SK-N-SH (cell line): ENCODE measurements at regions not wholly inside any gene's neighbourhood (a gene's known extent, or its start where the extent isn't known, plus 50 kb on each side); places are given as distances from the start of the nearest gene placed in this dataset.

Experiments
- CTCF ChIA-PET: fragments of 300-600, 350-600 bp; formaldehyde crosslinking; extraction: SDS; loops from one replicate; lab custom pipeline; 2021; lab: Yijun Ruan, JAX
- POLR2A ChIA-PET: fragments of 350-600 bp; sonication (Branson Sonifier 250); formaldehyde crosslinking; extraction: SDS; loops from one replicate; lab custom pipeline; 2020; ENCODE audit warnings: antibody characterized with exemption, inconsistent platforms; lab: Yijun Ruan, JAX
- DNase-seq: peaks from one replicate; pipeline ENCODE4 v3.0.0; 2012
- H2AFZ ChIP-seq: fragments of 200-600 bp; sonication (generic); 2 replicates; pipeline ENCODE4 v1.8.1; 2016; ENCODE audit warnings: antibody characterized with exemption, mild to moderate bottlenecking, low read depth
- H3F3A ChIP-seq: fragments of 200-600 bp; sonication (generic); replicated peaks from 2 replicates; pipeline ENCODE3; 2016; ENCODE audit warnings: antibody characterized with exemption, mild to moderate bottlenecking; ENCODE audit not compliant: insufficient read depth
- H3K27ac ChIP-seq, 2 experiments: fragments of 200-500 bp in 1 of 2; fragments of 200-600 bp in 1 of 2; sonication (Bioruptor generic) in 1 of 2; sonication (generic), shearing (Covaris generic) in 1 of 2; 2 replicates each; pipeline versions ENCODE4 v1.5.1 to v1.6.1; 2014 to 2016; ENCODE audit warnings: low read depth in 2 of 2, inconsistent platforms in 1 of 2, low read length in 1 of 2, mild to moderate bottlenecking in 1 of 2, mixed read lengths in 1 of 2
- H3K27me3 ChIP-seq: fragments of 200-600 bp; sonication (generic), shearing (Covaris generic); 2 replicates; pipeline ENCODE4 v1.6.1; 2016; ENCODE audit warnings: mixed run types; ENCODE audit not compliant: insufficient read depth
- H3K36me3 ChIP-seq, 2 experiments: fragments of 200-500 bp in 1 of 2; fragments of 200-600 bp in 1 of 2; sonication (Bioruptor generic) in 1 of 2; sonication (generic) in 1 of 2; replicated peaks in 1 of 2; 2 replicates each; pipeline versions ENCODE3 to v1.5.1; 2014 to 2016; ENCODE audit warnings: low read length in 1 of 2, mild to moderate bottlenecking in 1 of 2; ENCODE audit not compliant: insufficient read depth in 2 of 2, control insufficient read depth in 1 of 2
- H3K4me1 ChIP-seq, 2 experiments: fragments of 200-500 bp in 1 of 2; fragments of 200-600 bp in 1 of 2; sonication (Bioruptor generic) in 1 of 2; sonication (generic), shearing (Covaris generic) in 1 of 2; 2 replicates each; pipeline versions ENCODE4 v1.5.1 to v1.6.1; 2014 to 2016; ENCODE audit warnings: low read depth in 1 of 2, low read length in 1 of 2, mixed run types in 1 of 2; ENCODE audit not compliant: insufficient read depth in 2 of 2, control insufficient read depth in 1 of 2
- H3K4me2 ChIP-seq: fragments of 200-600 bp; sonication (generic), shearing (Covaris generic); 2 replicates; pipeline ENCODE4 v1.6.1; 2017; ENCODE audit warnings: mixed run types
- H3K4me3 ChIP-seq, 2 experiments: fragments of 200-500 bp in 1 of 2; fragments of 200-600 bp in 1 of 2; sonication (Bioruptor generic) in 1 of 2; sonication (generic), shearing (Covaris generic) in 1 of 2; 2 replicates each; pipeline versions ENCODE4 v1.5.1 to v1.8.1; 2014 to 2016; ENCODE audit warnings: low read depth in 2 of 2, inconsistent platforms in 1 of 2, low read length in 1 of 2, mild to moderate bottlenecking in 1 of 2, mixed read lengths in 1 of 2, moderate library complexity in 1 of 2
- H3K79me2 ChIP-seq: fragments of 200-600 bp; sonication (generic); 2 replicates; pipeline ENCODE4 v1.8.1; 2017; ENCODE audit warnings: mild to moderate bottlenecking; ENCODE audit not compliant: insufficient read depth
- H3K9ac ChIP-seq: fragments of 200-600 bp; sonication (generic); 2 replicates; pipeline ENCODE4 v1.6.1; 2017; ENCODE audit warnings: mixed run types
- H3K9me2 ChIP-seq: fragments of 200-600 bp; sonication (generic); 2 replicates; pipeline ENCODE4 v1.6.1; 2017; ENCODE audit warnings: mixed run types
- H3K9me3 ChIP-seq: fragments of 200-600 bp; sonication (generic); 2 replicates; pipeline ENCODE4 v1.6.1; 2017; ENCODE audit warnings: mixed run types, mild to moderate bottlenecking, moderate library complexity
- H4K20me1 ChIP-seq: fragments of 200-600 bp; sonication (generic); 2 replicates; pipeline ENCODE4 v1.6.1; 2017; ENCODE audit warnings: mild to moderate bottlenecking, mixed run types; ENCODE audit not compliant: insufficient read depth
- EP300 ChIP-seq, 2 experiments: IDR thresholded peaks; 2 replicates each; pipeline versions ENCODE4 v1.4.0 to v1.6.1; 2012; ENCODE audit warnings: borderline replicate concordance in 1 of 2, low read depth in 1 of 2, low read length in 1 of 2
- JUND ChIP-seq: IDR thresholded peaks from 2 replicates; pipeline ENCODE4 v1.4.0; 2012
- MXI1 ChIP-seq: IDR thresholded peaks from 2 replicates; pipeline ENCODE4 v1.6.1; 2012; ENCODE audit warnings: mild to moderate bottlenecking, low read depth, low read length, improper control_type of control experiment
- NFIC ChIP-seq: IDR thresholded peaks from 2 replicates; pipeline ENCODE4 v1.4.0; 2012; ENCODE audit warnings: borderline replicate concordance
- NRF1 ChIP-seq: IDR thresholded peaks from 2 replicates; pipeline ENCODE4 v1.6.1; 2012; ENCODE audit warnings: low read depth, mild to moderate bottlenecking, low read length
- POLR2AphosphoS5 ChIP-seq: IDR thresholded peaks from 2 replicates; pipeline ENCODE4 v1.6.1; 2012; ENCODE audit warnings: low read depth, low read length
- RXRA ChIP-seq: IDR thresholded peaks from 2 replicates; pipeline ENCODE4 v1.4.0; 2012; ENCODE audit warnings: low read depth, mild to moderate bottlenecking, borderline replicate concordance
- SIN3A ChIP-seq: IDR thresholded peaks from 2 replicates; pipeline ENCODE4 v1.6.1; 2012; ENCODE audit warnings: low read depth, mild to moderate bottlenecking, low read length, moderate library complexity, borderline replicate concordance
- TCF12 ChIP-seq: IDR thresholded peaks from 2 replicates; pipeline ENCODE4 v1.4.0; 2012
- TEAD4 ChIP-seq: IDR thresholded peaks from 2 replicates; pipeline ENCODE4 v1.4.0; 2012; ENCODE audit warnings: mild to moderate bottlenecking, borderline replicate concordance; ENCODE audit not compliant: insufficient read depth
- WGBS: methylation state at CpG from one replicate; pipeline ENCODE4 v1.1.6; 2017; ENCODE audit warnings: low lambda C conversion rate; 5-methylcytosine and 5-hydroxymethylcytosine counted together
- TF ChIP-seq, protein P1 (sequence below): IDR thresholded peaks from 2 replicates; pipeline ENCODE4 v1.4.0; 2012; ENCODE audit warnings: low read depth, borderline replicate concordance
- TF ChIP-seq, protein P2 (sequence below): IDR thresholded peaks from 2 replicates; pipeline ENCODE4; 2012

DNA sequence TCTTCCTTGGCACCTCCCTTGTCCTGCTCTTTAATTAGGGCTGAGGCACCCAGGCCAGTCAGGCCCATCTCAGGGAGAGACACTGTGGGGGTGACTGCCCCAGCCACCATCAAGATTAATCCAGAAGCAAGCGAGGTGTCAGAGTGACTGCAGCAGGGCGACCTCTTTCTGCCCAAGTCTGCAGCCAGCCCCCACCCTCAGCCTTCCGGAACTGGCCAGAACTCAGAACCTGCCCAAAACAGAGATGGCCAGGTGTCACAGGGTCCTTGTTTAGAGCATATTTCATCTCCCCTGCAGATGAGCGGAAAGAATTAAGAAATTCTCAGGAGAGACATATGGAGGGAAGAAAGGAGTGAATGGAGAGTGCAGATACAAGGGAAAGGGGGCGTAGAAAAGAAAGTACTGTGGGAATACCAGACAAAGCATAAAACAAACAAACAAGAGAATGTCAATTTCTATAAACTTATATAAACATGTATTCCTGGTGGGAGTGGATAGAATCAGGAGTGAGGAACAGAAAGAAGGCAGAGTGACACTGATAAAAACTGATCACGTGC is 188.8 kb upstream of the NRP1 start (continued):
- TF ChIP-seq, protein P1, sequence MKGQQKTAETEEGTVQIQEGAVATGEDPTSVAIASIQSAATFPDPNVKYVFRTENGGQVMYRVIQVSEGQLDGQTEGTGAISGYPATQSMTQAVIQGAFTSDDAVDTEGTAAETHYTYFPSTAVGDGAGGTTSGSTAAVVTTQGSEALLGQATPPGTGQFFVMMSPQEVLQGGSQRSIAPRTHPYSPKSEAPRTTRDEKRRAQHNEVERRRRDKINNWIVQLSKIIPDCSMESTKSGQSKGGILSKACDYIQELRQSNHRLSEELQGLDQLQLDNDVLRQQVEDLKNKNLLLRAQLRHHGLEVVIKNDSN: no peak

DNA sequence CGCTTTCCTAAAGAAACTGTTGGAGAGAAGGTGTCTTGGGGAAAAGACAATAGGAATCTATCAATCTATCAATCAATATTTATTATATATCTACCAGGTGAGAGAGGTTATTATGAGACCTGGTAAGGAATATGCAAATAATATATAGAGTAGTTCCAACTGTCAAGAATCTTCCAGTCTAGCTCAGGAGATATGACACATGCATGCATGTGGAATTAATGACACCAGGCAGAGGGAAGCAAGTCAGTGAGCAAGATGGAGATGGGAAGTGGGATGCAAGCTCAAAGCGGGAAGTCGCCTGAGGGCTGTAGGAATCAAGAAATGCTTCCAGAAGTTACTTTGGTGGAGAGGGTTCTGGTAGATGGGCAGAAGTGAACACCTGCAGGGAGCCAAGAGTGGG is 187.4 kb upstream of the NRP1 start:
- TF ChIP-seq, protein P2, sequence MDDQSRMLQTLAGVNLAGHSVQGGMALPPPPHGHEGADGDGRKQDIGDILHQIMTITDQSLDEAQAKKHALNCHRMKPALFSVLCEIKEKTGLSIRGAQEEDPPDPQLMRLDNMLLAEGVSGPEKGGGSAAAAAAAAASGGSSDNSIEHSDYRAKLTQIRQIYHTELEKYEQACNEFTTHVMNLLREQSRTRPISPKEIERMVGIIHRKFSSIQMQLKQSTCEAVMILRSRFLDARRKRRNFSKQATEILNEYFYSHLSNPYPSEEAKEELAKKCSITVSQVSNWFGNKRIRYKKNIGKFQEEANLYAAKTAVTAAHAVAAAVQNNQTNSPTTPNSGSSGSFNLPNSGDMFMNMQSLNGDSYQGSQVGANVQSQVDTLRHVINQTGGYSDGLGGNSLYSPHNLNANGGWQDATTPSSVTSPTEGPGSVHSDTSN: no peak
- TF ChIP-seq NRF1 (no peak), SIN3A (no peak), MXI1 (no peak), POLR2AphosphoS5 (no peak)
- H2AFZ ChIP-seq: no peak overlapping the region
- no peaks in the 10 kb centered on the region for H3K9me2 ChIP-seq
- POLR2A ChIA-PET: no interaction called here
- 96% methylated on average over 3 of the region's 3 CpGs for WGBS
- H3K27me3 ChIP-seq: no peaks in the 10 kb centered on the region
- DNase-seq: no peak
- H3K4me1 ChIP-seq: no peaks in the 10 kb centered on the region; a peak in 2 of 4 replicates
- CTCF ChIA-PET: interaction anchor here (1.1 kb wide), 1 partner anchor 20 kb away, joined by 3 read pairs; no protein-coding TSS in a partner anchor
- no peaks in the 10 kb centered on the region for H3K9me3 ChIP-seq
- H3K4me3 ChIP-seq: no peak overlapping the region
- H3K4me2 ChIP-seq: no peak overlapping the region
- no peak overlapping the region for H3K27ac ChIP-seq
- no peaks in the 10 kb centered on the region for H3F3A ChIP-seq
- H3K36me3 ChIP-seq: no peaks in the 10 kb centered on the region
- no peaks in the 10 kb centered on the region for H4K20me1 ChIP-seq
- no peak overlapping the region for H3K9ac ChIP-seq
- H3K79me2 ChIP-seq: no peaks in the 10 kb centered on the region

DNA sequence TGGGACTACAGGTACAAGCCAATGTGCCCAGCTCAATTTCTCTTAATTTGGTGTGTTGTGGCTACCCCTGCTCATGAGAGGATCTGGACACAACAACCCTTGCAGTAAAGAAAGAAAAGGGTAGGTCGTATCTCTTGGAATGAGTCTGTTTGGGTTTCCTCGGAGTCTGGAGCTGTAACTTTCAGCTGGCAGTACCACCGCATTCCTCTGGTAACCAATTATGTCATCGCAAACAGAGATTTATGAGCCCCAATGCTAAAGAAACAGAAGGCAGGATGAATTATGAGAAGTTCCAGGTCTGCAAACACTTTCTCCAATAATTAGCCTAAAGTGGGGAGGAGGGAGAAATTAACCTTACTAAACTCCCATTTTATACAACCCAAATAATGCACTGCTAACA is 186.6 kb upstream of the NRP1 start:
- no peaks in the 10 kb centered on the region for H3K79me2 ChIP-seq
- POLR2A ChIA-PET: no interaction called here
- WGBS: 49% methylated on average over 4 of the region's 4 CpGs

More for the DNA sequence above, 186.6 kb upstream of the NRP1 start:
- no peaks in the 10 kb centered on the region for H3K27me3 ChIP-seq
- CTCF ChIA-PET: interaction anchor here (1.1 kb wide), 1 partner anchor 20 kb away, joined by 3 read pairs; no protein-coding TSS in a partner anchor
- no peaks in the 10 kb centered on the region for H3K36me3 ChIP-seq
- no peaks in the 10 kb centered on the region for H3F3A ChIP-seq
- TF ChIP-seq POLR2AphosphoS5 (no peak), NFIC (peak; percentile 33; the same call in 1 of the 2 replicates), MXI1 (no peak), JUND (peak; percentile 24; the same call in 1 of the 2 replicates), RXRA (no peak), TEAD4 (no peak), TCF12 (peak; percentile 76), EP300 (IDR thresholded peaks at IDR 0.05; ENCODE audit: borderline replicate concordance in 1 of 2, low read depth in 1 of 2, low read length in 1 of 2) (peak in 1 of 2 experiments; percentile 40; a peak in 1 of 4 replicates)
- TF ChIP-seq, protein P2: peak; percentile 89
- H3K27ac ChIP-seq: no peak overlapping the region
- H3K4me3 ChIP-seq: no peak overlapping the region
- no peak overlapping the region for H3K9ac ChIP-seq
- H3K9me2 ChIP-seq: no peaks in the 10 kb centered on the region
- no peak overlapping the region for H2AFZ ChIP-seq
- H3K4me1 ChIP-seq: no peaks in the 10 kb centered on the region; a peak in 2 of 4 replicates
- no peak overlapping the region for H3K4me2 ChIP-seq
- no peak for DNase-seq
- H3K9me3 ChIP-seq: no peaks in the 10 kb centered on the region
- no peaks in the 10 kb centered on the region for H4K20me1 ChIP-seq
